ENCODE measurements at regions not wholly inside any gene's neighbourhood (a gene's known extent, or its start where the extent isn't known, plus 50 kb on each side); places are given as distances from the start of the nearest gene placed in this dataset.

- TF ChIP-seq CTCF (tag by site-specific recombination; IDR thresholded peaks at IDR 0.05) (no peak), ZBTB21 (tag by site-specific recombination; IDR thresholded peaks at IDR 0.05) (no peak), ZNF248 (tag by site-specific recombination; IDR thresholded peaks at IDR 0.05) (no peak), ZNF510 (tag by site-specific recombination; IDR thresholded peaks at IDR 0.05; ENCODE audit: insufficient replicate concordance) (no peak), ZNF404 (tag by site-specific recombination; IDR thresholded peaks at IDR 0.05) (no peak), ZNF274 (IDR thresholded peaks at IDR 0.05; ENCODE audit: low read length) (no peak), ZNF274 (tag by site-specific recombination; IDR thresholded peaks at IDR 0.05; ENCODE audit: borderline replicate concordance) (no peak), ZNF580 (tag by site-specific recombination; IDR thresholded peaks at IDR 0.05) (no peak), ZNF24 (tag by site-specific recombination; IDR thresholded peaks at IDR 0.05) (no peak), ZNF747 (tag by site-specific recombination; IDR thresholded peaks at IDR 0.05) (no peak)
Measured at GRCh38 chr9:24297931-24298330, 247.8 kb downstream of the IZUMO3 start.
